ENCODE measurements at regions not wholly inside any gene's neighbourhood (a gene's known extent, or its start where the extent isn't known, plus 50 kb on each side); places are given as distances from the start of the nearest gene placed in this dataset.

DNA sequence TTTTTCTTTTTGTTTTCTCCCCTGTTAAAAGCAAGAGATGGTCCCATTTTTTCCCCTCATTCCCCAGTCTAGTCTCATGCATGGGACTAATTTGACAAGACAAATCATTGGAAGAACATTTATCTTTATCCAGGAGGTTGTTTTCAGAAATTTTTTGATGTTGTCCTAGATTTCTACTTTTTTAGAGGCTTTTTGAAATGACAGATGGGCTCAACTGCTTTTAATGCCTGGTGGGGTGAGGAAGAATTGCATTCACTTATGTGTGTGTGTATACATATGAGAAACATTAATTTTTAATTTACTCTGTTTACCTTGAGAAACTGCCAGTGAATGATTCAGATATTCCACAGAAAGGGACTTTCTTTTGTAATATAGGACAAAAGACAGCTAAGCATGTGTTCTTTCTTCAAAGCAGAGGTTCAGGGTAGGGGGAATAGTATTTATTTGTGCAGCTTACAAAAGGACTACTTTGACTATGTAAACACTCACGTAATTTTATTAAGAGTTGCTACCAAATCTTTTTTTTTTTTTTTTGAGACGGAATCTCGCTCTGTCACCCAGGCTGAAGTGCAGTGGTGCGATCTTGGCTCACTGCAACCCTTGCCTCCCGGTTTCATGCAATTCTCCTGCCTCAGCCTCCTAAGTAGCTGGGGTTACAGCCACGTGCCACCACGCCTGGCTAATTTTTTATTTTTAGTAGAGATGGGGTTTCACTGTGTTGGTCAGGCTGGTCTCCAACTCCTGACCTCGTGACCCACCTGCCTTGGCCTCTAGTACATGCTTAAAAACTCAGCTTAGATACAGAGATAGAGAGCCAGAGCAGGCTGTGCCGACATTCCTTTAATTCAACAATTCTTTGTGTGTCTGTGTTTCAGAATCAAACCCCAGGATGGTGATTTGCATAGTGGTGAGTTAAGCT is 130.1 kb upstream of the RARB start:
- TF ChIP-seq JUND (IDR thresholded peaks at IDR 0.05; ENCODE audit: low read length), result no peak
- no peak for TF ChIP-seq POLR2AphosphoS5 (IDR thresholded peaks at IDR 0.05; ENCODE audit: low read depth, low read length)
- TF ChIP-seq CHD1 (IDR thresholded peaks at IDR 0.05; ENCODE audit: low read depth, low read length), result no peak
- TF ChIP-seq POLR2A (IDR thresholded peaks at IDR 0.05; ENCODE audit: control extremely low read depth in 1 of 2, low read depth in 2 of 2, low read length in 2 of 2), result no peak
- TF ChIP-seq, protein P1, sequence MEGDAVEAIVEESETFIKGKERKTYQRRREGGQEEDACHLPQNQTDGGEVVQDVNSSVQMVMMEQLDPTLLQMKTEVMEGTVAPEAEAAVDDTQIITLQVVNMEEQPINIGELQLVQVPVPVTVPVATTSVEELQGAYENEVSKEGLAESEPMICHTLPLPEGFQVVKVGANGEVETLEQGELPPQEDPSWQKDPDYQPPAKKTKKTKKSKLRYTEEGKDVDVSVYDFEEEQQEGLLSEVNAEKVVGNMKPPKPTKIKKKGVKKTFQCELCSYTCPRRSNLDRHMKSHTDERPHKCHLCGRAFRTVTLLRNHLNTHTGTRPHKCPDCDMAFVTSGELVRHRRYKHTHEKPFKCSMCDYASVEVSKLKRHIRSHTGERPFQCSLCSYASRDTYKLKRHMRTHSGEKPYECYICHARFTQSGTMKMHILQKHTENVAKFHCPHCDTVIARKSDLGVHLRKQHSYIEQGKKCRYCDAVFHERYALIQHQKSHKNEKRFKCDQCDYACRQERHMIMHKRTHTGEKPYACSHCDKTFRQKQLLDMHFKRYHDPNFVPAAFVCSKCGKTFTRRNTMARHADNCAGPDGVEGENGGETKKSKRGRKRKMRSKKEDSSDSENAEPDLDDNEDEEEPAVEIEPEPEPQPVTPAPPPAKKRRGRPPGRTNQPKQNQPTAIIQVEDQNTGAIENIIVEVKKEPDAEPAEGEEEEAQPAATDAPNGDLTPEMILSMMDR (IDR thresholded peaks at IDR 0.05; ENCODE audit: control extremely low read depth in 1 of 3, insufficient read depth in 1 of 3, low read depth in 1 of 3, low read length in 3 of 3), result no peak
- no peak for TF ChIP-seq RAD21 (IDR thresholded peaks at IDR 0.05 in 1 of 2, conservative IDR thresholded peaks at IDR 0.05 in 1 of 2; ENCODE audit: low read depth in 2 of 2, low read length in 2 of 2)
- no peak for TF ChIP-seq HDAC6 (IDR thresholded peaks at IDR 0.05; ENCODE audit: low read depth, low read length)
- no peak for TF ChIP-seq KDM1A (IDR thresholded peaks at IDR 0.05; ENCODE audit: borderline replicate concordance, low read length)
- TF ChIP-seq KDM5A (IDR thresholded peaks at IDR 0.05; ENCODE audit: low read length), result no peak
- TF ChIP-seq TCF12 (IDR thresholded peaks at IDR 0.05; ENCODE audit: low read depth, low read length), result no peak
- no peak for TF ChIP-seq ZNF274 (IDR thresholded peaks at IDR 0.05; ENCODE audit: borderline replicate concordance, extremely low read depth, low read length)
- no peak for TF ChIP-seq FOSL1 (IDR thresholded peaks at IDR 0.05; ENCODE audit: insufficient read depth, low read depth, low read length)
- TF ChIP-seq PHF8 (conservative IDR thresholded peaks at IDR 0.05; ENCODE audit: low read depth, low read length), result no peak

All from H1 (cell line).